Stomach (tissue), 8 donors: ENCODE measurements at regions not wholly inside any gene's neighbourhood (a gene's known extent, or its start where the extent isn't known, plus 50 kb on each side); places are given as distances from the start of the nearest gene placed in this dataset.

Source experiments
- DNase-seq, 2 donors: peaks; one replicate each; pipeline versions ENCODE4 v3.0.0 to v3.0.0-alpha.2; 2013 to 2019
- H3K27ac ChIP-seq, 5 donors: fragments of 200-600 bp in 4 of 5; sonication (generic) in 4 of 5; one replicate each; pipeline ENCODE4 v1.5.1; 2013 to 2019; ENCODE audit warnings: mild to moderate bottlenecking in 1 of 5, moderate library complexity in 1 of 5
- H3K27me3 ChIP-seq, 3 donors: fragments of 200-600 bp; sonication (generic); one replicate each; pipeline ENCODE4 v1.5.1; 2017 to 2019; ENCODE audit warnings: mixed run types in 1 of 3
- H3K36me3 ChIP-seq, 4 donors: fragments of 200-600 bp; sonication (generic); 1 replicate in 3 of 4; 2 replicates in 1 of 4; pipeline ENCODE4 v1.5.1; 2016 to 2019
- H3K4me1 ChIP-seq, 4 donors: fragments of 200-600 bp; sonication (generic); one replicate each; pipeline ENCODE4 v1.5.1; 2016 to 2019
- H3K4me3 ChIP-seq, 4 donors: fragments of 200-600 bp; sonication (generic) in 3 of 4; one replicate each; pipeline ENCODE4 v1.5.1; 2016 to 2019; ENCODE audit warnings: mild to moderate bottlenecking in 1 of 4
- H3K9me3 ChIP-seq, 4 donors: fragments of 200-600 bp; sonication (generic); one replicate each; pipeline ENCODE4 v1.5.1; 2016 to 2019
- EP300 ChIP-seq: sonication (generic); formaldehyde crosslinking; IDR thresholded peaks from one replicate; pipeline ENCODE4 v1.6.1; 2017; ENCODE audit warnings: antibody characterized with exemption
- POLR2A ChIP-seq, 4 donors: fragments of 450-650 bp; IDR thresholded peaks; one replicate each; pipeline ENCODE4 v1.6.1; 2016; ENCODE audit warnings: antibody characterized with exemption in 4 of 4, control low read depth in 2 of 4, mild to moderate bottlenecking in 1 of 4, moderate library complexity in 1 of 4
- POLR2AphosphoS5 ChIP-seq, 3 donors: sonication (generic); formaldehyde crosslinking; IDR thresholded peaks; one replicate each; pipeline ENCODE4 v1.6.1; 2016; ENCODE audit warnings: antibody characterized with exemption in 3 of 3
- WGBS, 5 donors: extraction: QIAGEN DNeasy Blood & Tissue Kit in 3 of 5; methylation state at CpG; one replicate each; pipeline versions ENCODE4 v1.1.5 to v1.1.7; 2013 to 2018; 5-methylcytosine and 5-hydroxymethylcytosine counted together
- intact Hi-C: fragments of 100-400 bp; cut with DNase I; formaldehyde crosslinking; loops from one replicate; pipeline ENCODE4 v1.15.1; 2023; ENCODE audit warnings: low total_unique reads
- TF ChIP-seq, protein P1 (sequence below), 7 experiments: fragments of 450-650 bp in 4 of 7; fragments of 200-600 bp in 3 of 7; sonication (generic) in 3 of 7; IDR thresholded peaks; one replicate each; pipeline ENCODE4 v1.5.1; 2016 to 2019; ENCODE audit warnings: antibody characterized with exemption in 7 of 7, control low read depth in 2 of 7, mild to moderate bottlenecking in 1 of 7
- donor health status: healthy with polysubstance abuse.
- donor health status: Bipolar disorder and iron deficiency.
- donor health status: healthy.

DNA sequence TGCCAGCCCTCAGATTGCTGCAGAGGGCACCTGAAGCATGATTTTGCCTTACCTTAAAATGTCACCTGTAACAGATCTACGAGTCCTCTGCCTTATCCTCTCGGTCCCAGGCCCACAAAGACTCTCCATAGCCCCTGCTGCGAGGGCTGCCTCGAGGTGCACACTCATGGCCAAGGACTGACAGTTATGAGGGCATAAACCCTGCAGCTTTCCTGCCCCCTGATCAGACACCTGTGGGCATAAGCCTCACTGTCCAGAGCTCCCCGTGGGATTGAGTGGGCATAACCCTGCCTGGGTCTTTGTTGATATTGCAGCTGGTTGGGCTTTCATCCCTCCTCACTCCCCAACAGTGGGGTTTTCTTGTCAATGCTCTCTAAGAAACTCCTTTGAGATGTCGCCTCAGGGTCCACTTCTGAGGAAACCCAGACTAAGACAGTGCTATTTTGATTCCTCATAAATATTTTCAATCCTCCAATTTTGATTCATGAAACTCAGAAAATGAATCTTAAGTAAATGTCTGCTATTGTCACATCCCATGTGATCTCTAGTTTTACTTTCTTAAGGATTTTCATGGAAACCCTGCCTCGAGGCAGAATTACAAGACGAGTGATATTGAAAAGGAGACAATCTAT is 108.5 kb upstream of the NCK2 start:
- no peaks in the 10 kb centered on the region for H3K9me3 ChIP-seq
- WGBS, 5 donors = 77 to 88% (median 81%) methylated on average over 7 to 8 of the region's 8 CpGs
- H3K36me3 ChIP-seq = no peaks in the 10 kb centered on the region
- no peaks in the 10 kb centered on the region for H3K4me1 ChIP-seq
- TF ChIP-seq POLR2A (IDR thresholded peaks at IDR 0.05) (no peak), POLR2AphosphoS5 (IDR thresholded peaks at IDR 0.05) (no peak), EP300 (no peak)
- TF ChIP-seq, protein P1, sequence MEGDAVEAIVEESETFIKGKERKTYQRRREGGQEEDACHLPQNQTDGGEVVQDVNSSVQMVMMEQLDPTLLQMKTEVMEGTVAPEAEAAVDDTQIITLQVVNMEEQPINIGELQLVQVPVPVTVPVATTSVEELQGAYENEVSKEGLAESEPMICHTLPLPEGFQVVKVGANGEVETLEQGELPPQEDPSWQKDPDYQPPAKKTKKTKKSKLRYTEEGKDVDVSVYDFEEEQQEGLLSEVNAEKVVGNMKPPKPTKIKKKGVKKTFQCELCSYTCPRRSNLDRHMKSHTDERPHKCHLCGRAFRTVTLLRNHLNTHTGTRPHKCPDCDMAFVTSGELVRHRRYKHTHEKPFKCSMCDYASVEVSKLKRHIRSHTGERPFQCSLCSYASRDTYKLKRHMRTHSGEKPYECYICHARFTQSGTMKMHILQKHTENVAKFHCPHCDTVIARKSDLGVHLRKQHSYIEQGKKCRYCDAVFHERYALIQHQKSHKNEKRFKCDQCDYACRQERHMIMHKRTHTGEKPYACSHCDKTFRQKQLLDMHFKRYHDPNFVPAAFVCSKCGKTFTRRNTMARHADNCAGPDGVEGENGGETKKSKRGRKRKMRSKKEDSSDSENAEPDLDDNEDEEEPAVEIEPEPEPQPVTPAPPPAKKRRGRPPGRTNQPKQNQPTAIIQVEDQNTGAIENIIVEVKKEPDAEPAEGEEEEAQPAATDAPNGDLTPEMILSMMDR (IDR thresholded peaks at IDR 0.05) = no peak
- no peaks in the 10 kb centered on the region for H3K27me3 ChIP-seq
- H3K4me3 ChIP-seq = no peak overlapping the region
- intact Hi-C loops = no loop called here
- DNase-seq = no peak
- H3K27ac ChIP-seq = no peak overlapping the region

DNA sequence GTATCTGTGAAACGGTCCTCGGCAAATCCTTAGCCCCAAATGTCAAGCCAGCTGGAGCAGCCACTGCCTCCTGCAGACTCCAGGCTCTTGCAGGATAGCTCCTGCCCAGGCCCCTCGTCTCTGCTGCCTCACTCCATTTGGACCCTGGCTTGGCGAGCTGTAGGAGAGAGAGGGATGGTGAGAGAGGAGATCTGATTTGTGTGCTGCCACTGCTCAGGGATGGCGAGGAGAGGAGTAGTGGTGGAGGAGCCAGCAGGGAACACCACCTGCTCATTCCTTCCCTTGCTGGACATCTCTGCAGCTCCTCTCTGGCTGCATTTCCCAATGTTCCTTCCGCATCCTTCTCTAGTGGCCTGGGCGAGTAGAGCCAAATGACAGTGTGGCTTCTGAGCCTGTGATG is 109.1 kb upstream of the NCK2 start:
- H3K36me3 ChIP-seq = no peaks in the 10 kb centered on the region
- no peaks in the 10 kb centered on the region for H3K9me3 ChIP-seq
- H3K27ac ChIP-seq = no peak overlapping the region
- TF ChIP-seq EP300 = no peak
- no peak for TF ChIP-seq POLR2AphosphoS5 (IDR thresholded peaks at IDR 0.05)
- TF ChIP-seq, protein P1 (IDR thresholded peaks at IDR 0.05) = no peak
- no peak for TF ChIP-seq POLR2A (IDR thresholded peaks at IDR 0.05)
- H3K27me3 ChIP-seq = no peaks in the 10 kb centered on the region
- no peaks in the 10 kb centered on the region for H3K4me1 ChIP-seq
- H3K4me3 ChIP-seq = no peak overlapping the region
- 81 to 93% (median 88%) methylated on average over 7 of the region's 7 CpGs for WGBS, 5 donors
- intact Hi-C loops = no loop called here
- DNase-seq = no peak

GRCh38 chr2:105634198-105634597 is 110.5 kb upstream of the NCK2 start:
- Histone ChIP-seq H3K4me3 (no peak overlapping the region), H3K27me3 (no peaks in the 10 kb centered on the region), H3K36me3 (no peaks in the 10 kb centered on the region), H3K9me3 (no peaks in the 10 kb centered on the region), H3K4me1 (no peaks in the 10 kb centered on the region), H3K27ac (no peak overlapping the region)
- no peak for DNase-seq
- intact Hi-C loops = no loop called here
- WGBS, 5 donors = 66 to 77% (median 71%) methylated on average over 7 of the region's 7 CpGs
- TF ChIP-seq EP300 = no peak

- DNase-seq = no peak
- H3K27ac ChIP-seq = no peak overlapping the region
- no peaks in the 10 kb centered on the region for H3K9me3 ChIP-seq
- peaks cover 0 to 7% (median 0%) of the 10 kb centered on the region in 4 donors for H3K4me1 ChIP-seq
- no peaks in the 10 kb centered on the region for H3K36me3 ChIP-seq
- intact Hi-C loops = no loop called here
- H3K27me3 ChIP-seq = no peaks in the 10 kb centered on the region
- 90 to 100% (median 97%) methylated on average over 1 of the region's 1 CpG for WGBS, 5 donors
- TF ChIP-seq, protein P1 (IDR thresholded peaks at IDR 0.05) = no peak
- no peak for TF ChIP-seq POLR2A (IDR thresholded peaks at IDR 0.05)
- H3K4me3 ChIP-seq = no peak overlapping the region
Measured at GRCh38 chr2:105631922-105632321, 112.8 kb upstream of the NCK2 start.

DNA sequence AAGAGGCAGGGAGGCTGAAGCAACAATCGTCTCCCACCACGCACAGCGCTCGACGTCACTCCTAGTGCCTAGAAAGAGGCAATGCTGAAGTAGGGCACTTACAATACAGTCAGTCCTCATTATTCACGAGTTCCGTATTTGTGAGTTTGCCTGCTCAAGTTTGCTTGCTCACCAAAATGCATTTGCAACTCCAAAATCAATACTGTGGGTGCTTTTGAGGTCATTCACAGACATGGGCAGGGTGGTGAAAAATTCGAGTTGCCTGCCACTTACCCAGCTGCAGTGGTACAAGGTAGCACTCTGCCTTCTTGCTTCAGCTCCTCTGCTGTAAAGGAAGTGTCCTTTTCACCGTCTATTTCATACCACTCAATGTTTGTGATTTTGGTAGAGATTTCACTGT is 113.7 kb upstream of the NCK2 start:
- Histone ChIP-seq H3K4me1 (peaks cover 0 to 7% (median 0%) of the 10 kb centered on the region in 4 donors), H3K36me3 (no peaks in the 10 kb centered on the region), H3K27me3 (no peaks in the 10 kb centered on the region), H3K27ac (no peak overlapping the region), H3K4me3 (no peak overlapping the region), H3K9me3 (no peaks in the 10 kb centered on the region)
- no peak for DNase-seq
- TF ChIP-seq POLR2AphosphoS5 (IDR thresholded peaks at IDR 0.05) (no peak), EP300 (no peak), POLR2A (IDR thresholded peaks at IDR 0.05) (no peak)
- TF ChIP-seq, protein P1 (IDR thresholded peaks at IDR 0.05) = no peak
- intact Hi-C loops = no loop called here
- 77 to 86% (median 81%) methylated on average over 9 of the region's 9 CpGs for WGBS, 5 donors
